Activated CD4-positive, alpha-beta T cell treated with anti-CD3 and anti-CD28 coated beads, Interleukin-2, amount 50 U/mL, for 24 hours (primary cell): ENCODE measurements at regions not wholly inside any gene's neighbourhood (a gene's known extent, or its start where the extent isn't known, plus 50 kb on each side); places are given as distances from the start of the nearest gene placed in this dataset.
"Not testable (repeated sequence)": the region's sequence is repeated elsewhere in the genome, so short reads cannot be mapped to it uniquely, and the experiment has no call there.

Experiments
- DNase-seq, 2 donors: peaks; one replicate each; pipeline ENCODE4 v3.0.0-alpha.2; 2020; ENCODE audit warnings: low read depth in 1 of 2, low spot score in 1 of 2

DNA sequence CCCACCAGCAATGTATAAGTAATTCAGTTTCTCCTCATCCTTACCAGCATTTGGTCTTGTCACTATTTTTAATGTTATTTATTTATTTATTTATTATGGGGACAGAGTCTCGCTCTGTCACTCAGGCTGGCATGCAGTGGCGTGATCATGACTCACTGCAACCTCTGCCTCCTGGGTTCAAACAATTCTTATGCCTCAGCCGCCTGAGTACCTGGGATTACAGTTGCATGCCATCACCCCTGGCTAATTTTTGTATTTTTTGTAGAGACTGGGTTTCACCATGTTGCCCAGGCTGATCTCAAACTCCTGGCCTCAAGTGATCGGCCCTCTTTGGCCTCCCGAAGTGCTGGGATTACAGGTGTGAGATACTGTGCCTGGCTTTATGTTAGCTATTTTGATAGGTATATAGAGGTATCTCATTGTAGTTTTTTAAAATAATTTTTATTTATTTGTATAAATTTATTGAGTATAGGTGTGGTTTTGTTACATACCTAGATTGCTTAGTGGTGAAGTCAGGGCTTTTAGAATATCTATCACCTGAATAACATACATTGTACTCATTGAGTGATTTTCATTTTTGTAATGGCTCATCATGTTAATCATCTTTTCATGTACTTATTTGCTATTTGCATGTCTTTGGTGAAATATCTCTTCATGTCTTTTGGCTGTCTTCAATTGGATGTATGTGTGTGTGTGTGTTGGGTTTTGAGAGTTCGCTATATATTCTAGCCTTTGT, 53.3 kb downstream of the TANC2 start:
- DNase-seq, result no peak

DNA sequence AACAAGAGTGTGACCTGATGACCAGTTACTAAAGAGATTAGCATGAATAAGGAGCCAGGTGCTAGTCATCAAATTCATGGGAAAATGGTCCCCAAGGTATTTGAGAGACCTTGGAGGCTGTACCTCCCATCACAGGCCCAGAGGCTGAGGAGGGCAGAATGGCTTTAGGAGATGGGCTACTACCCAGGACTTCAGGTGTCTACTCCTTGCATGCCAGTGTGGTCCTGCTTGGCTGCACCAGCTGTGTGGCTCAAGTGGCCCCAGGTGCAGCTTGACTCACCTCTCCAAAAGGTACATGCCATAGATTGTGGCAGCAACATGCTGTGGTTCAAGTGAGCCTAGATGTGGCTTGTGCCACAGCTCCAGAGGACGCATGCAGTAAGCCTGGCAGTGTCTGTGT, 56.5 kb downstream of the TANC2 start:
- no peak for DNase-seq

DNA sequence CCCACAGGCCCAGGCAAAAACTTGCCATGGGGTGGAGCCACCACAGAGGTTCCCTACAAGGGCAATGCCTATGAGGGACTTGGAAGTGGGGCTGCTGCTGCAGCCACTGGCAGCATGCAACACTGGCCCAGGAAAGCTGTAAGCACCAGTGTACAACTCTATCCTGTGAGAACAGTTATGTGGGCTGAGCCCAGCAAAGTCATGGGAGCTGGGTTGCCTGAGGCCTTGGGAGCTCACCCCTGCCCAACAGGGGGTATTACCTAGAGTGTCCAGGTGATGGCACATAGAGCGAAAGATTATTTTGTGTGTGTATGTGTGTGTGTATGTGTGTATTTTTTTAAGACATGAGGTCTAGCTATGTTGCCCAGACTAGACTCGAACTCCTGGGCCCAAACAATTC, 57.0 kb downstream of the TANC2 start:
- no peak for DNase-seq

DNA sequence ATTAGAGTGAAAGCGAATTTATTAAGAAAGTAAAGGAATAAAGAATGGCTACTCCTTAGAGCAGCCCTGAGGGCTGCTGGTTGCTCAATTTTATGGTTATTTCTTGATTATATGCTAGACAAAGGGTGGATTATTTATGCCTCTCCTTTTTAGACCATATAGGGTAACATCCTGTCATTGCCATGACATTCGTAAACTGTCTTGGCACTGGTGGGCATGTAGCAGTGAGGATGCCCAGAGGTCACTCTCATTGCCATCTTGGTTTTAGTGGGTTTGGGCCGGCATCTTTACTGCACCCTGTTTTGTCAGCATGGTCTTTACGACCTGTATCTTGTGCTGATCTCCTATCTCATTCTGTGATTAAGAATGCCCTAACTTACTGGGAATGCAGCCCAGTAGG, 58.2 kb downstream of the TANC2 start:
- no peak for DNase-seq

DNA sequence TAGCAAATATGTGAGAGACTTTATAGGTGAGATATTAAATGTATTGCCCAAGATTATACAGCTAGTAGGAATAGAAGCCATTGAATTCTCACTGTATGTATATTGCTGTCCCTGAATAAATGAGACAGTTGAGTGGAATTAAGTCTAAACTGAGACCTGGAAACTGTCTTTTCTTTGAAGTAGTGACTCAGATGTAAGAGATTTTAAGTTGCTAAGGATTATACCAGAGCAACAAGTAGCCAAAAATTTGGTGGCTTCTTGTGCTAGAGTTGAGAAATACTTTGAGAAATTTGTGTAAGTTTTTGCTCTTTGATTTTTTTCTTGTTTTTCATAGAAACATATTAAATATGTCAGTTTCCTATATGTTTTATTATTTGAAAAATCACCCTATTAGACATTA, 58.7 kb downstream of the TANC2 start:
- DNase-seq, result no peak

DNA sequence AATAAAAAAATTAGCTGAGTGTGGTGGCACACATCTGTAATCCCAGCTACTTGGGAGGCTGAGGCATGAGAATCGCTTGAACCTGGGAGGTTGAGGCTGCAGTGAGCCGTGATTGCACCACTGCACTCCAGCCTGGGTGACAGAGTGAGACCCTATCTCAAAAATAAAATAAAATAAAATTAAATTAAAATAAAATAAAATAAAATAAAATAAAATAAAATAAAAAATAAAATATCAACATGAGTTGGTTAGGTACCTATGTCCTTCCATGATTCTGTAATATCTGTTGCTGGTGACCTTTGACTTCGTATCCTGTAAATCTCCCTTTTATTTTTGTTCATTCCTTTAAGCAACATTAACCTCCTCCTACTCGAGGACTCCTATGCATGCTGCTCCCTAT, 59.6 kb downstream of the TANC2 start:
- not testable (repeated sequence) for DNase-seq

DNA sequence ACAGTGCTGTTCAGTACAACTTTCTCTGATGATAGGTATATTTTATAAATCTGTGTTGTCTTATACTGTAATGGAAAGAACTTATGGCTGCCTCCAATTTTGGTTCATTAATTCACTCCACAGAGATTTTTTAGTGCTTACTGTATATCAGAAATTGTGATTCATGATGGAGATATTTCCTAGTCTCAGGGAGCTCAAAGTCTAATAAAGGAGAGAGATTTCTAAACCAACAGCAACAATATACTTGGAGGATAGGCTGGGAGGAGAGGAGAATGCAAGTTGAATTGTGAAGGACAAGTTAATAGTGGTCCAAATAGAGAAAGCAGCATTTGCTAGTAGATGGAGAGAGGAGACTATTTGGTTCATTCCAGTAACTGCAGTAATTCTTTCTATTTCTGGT, 63.5 kb downstream of the TANC2 start:
- no peak for DNase-seq

DNA sequence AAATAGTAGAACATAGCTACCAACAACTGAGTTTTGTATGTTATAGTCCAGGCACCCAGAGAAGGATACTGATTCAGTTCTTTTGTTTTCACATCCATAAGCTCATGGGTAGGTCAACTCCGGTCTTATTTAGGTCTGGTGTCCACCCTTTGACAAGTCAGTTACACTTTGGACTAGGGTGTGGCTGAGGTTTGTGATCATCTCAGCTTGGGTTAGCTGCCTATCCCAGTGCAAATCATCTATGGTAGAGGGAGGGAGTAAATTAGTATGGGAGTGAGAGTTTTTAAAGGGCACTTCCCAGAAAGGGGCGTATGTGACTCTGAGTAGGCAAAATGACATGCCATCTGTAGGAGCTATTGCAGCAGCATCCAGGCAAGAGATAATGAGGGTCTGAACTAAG, 66.1 kb downstream of the TANC2 start:
- DNase-seq, result no peak

DNA sequence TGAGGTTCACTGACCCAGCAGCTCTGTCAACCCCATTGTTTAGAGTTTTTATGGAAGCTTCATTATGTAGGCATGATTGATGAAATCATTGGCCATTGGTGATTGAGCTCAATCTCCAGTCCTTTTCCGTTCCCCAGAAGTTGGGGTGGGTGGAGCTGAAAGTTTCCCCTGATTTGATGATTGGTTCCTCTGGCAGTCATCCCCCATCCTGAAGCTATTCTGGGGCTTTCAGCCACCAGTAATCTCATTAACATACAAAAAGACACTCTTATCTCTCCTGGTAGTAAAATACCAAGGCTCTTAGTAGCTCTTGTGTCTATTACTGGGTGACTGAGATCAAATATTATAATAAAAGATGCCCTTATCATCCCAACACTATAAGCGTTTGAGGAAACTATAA, 67.1 kb downstream of the TANC2 start:
- DNase-seq, result no peak

DNA sequence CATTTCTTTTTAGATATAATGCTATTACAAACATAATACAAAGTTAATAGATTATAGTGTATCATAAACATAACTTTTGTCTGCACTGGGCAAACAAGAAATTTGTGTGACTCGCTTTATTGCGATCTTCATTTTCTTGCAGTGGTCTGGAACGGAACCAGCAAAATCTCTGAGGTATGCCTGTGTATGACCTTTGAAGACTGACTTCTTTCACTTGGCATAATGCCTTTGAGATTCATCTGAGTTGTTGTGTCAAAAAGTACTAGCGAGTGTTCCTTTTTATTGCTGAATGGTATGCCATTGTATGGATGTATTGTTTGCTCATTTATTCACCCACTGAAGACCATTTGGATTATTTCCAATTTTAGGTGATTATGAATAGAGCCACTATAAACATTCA, 69.2 kb downstream of the TANC2 start:
- no peak for DNase-seq

DNA sequence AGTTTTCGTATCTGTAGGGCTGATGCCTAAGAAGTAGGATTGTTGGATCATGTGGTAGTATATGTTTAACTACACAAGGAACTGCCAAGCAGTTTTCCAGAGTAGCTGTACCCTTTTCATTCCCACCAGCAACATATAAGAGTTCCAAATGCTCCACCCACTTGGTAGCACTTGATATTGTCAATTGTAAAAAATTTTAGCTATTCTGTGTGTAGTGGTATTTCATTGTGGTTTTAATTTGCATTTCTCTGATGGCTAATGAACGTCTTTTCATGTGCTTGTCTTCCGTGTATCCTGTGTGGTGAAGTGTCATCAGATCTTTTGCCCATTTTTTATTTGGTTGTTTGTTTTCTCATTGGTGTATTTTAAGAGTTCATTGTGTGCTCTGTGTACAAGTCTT, 69.7 kb downstream of the TANC2 start:
- no peak for DNase-seq

DNA sequence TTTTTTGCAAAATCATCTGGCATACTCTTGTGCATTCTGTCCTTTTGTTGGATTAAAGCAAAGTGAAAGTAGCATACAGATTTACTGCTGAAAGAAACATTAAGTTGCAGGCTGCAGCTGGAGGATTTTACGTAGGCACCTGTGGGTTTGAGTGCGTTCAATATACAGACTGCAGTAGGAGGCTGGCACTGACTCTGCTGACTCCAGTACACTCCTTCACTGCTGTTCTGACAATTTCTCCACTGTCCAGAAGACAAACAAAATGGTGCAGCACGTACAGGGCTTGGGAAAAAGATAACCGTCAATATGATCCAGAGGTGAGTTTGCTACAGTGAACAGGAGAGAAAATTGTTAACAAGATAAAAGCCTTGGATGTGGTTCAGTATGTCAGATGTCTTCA, 73.3 kb downstream of the TANC2 start:
- DNase-seq, result no peak

DNA sequence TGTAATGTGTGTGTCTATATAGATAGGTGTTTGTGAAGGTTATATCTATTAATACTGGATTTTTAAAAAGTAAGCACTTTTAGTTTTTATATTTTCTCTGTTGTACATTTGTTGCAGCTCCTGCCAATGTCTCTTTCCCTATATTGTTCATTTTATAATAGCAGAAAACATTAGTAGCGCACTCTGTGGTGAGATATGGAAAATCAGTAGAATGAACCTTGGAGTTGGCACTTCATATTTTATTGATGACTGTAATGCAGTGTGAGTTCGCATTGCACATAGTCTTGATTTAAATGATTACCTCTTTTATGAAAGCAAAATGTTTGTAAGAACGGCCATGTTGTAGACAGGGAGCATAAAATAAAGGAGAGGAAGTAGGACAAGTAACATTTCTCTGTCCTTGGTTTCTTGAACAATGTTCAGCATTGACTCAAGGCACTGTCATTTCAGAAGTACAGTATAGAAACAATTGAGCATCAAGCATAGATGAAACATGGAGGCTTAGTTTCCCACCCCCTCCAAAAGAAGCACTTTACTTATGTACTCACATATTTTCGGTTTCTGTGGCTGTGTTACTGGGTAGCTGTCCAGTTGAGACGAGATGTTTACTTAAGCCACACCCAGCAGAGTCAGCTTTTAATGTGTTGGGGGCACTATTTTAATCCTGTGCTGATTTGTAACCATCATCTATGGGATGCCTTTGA, 74.0 kb downstream of the TANC2 start:
- no peak for DNase-seq

DNA sequence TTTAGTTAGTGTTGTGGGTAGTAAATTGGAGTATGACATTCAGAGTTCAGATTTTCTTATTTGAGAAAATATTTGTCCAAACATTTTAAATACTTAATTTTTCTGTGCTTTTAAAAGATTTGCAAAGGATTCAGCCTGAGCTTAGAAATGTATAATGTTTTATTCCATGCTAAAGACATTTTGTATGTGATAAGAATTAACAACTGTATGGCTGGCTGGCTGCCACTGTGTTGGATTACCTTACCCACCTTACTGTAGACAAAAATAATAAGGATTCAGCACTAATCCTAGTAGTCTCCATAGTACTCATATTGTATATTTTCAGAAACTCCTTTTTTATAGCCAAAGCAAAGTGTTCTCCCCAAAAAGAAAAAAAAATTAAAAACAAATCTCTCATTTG, 74.8 kb downstream of the TANC2 start:
- no peak for DNase-seq

DNA sequence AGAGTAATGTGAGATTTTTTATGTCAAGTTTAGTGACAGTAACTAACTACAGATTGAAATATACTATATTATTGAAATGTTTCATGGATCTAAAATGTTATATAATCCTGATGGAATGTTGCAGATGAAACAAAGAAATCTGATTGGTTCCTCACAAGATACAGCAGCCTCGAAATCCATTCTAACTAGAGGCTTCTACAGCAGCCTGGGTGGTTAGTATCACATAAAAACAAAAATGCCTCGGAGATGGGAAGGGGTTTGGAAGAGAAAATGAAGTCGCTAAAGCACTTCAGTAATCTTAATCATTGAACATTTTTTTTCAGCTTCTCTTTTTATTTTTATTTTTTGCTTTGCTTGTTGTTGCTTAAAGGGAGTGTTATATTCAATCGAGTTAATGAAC, 75.2 kb downstream of the TANC2 start:
- DNase-seq, result no peak

DNA sequence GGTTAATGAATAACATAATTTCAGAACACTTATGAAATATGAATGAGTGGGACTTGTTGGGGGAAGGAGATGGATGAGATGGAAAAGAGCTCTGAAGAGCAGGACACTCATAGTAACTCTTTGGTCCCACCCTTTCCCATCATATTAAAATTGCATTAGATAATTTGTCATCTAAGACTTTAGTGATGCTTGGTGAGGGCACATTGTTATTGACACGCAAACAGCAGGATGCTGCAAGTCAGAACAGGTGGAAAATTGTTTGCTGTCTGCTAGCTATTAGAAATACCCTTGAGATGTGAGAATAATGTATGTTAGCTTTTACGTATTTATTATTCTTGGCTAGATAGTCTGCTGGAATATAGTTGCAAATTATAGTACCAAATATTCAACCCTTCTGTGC, 75.7 kb downstream of the TANC2 start:
- no peak for DNase-seq

DNA sequence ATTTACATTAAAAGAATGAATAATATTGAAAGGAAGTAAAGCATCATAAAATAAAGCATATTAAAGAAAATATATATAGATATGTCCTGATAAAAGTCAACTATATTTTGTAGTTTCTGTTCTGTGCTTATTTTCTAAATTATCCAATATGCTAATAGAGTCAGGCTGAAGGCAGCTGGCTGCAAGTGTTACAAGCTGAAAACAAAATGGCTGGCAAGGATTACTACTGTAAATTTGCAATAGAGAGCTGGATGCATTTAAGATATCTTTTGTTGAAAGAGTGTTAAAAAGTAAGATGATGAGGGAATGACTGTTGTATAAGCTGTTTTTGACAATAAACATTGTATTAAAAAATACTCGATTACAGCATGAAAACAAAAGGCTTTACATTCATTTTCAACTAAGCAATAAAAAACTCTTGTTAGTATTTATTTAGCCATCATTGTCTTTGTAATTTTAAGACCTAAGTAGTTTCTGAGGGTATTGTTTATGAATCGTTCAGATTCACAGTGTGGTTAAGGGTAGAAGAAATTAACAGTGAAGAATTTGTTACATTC, 76.3 kb downstream of the TANC2 start:
- no peak for DNase-seq

DNA sequence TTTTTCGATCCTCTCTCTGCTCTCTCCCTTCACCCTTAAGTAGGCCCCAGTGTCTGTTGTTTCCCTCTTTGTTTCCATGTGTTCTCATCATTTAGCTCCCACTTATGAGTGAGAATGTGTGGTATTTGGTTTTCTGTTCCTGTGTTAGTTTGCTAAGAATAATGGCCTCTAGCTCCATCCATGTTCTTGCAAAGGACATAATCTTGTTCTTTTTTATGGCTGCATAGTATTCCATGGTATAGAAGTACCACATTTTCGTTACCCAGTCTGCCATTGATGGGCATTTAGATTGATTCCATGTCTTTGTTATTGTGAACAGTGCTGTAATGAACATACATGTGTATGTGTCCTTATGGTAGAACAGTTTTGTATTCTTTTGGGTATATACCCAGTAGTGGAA, 91.5 kb downstream of the TANC2 start:
- DNase-seq, result not testable (repeated sequence)

DNA sequence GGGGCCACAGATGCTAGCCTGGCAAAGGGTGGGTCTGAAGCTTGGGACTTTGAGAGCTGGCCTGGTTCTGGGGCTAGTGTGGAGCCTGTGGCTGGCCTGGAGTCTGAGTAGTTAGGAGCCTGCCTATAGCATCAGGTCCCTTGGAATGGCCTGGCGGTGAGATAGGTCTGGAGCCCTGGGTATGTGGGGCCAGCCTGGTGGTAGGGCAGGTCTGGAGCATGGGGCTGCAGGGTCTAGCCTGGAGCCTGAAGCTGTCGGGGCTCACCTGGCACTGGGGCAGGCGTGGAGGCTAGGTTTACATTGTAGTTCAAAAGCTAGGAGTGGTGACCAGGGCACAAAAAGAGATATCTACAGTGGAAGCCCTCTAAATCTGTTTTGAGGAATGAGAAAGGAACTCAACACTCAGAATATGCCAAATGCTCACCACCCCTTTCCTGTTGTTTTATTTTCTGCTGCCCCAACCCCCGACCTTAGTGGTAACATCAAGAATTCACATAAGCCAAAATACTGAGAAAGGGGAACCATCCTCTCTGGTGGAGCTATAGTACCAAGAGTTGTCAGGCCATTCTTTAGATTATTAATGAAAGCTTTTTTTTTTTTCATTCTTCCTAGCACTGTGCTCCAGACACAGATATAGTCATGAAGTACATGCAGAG, 100.3 kb downstream of the TANC2 start:
- no peak for DNase-seq

DNA sequence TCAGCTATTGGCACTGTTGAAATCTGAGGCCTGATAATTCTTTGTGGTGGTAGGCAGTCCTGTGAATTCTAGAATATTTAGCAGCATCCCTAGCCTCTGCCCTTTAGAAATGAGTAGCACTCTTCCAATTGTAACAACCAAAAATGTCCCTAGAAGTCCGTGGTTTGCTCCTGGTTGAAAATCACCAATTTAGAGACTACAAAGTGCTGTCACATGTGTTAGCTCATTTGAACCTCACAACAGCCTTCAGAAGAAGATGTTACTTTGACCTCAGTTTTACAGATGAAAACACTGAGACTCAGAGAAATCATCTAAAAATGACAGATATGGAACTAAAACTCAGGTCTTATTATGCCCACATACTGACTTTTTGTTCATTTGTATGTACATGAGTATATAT, 103.2 kb downstream of the TANC2 start:
- no peak for DNase-seq

DNA sequence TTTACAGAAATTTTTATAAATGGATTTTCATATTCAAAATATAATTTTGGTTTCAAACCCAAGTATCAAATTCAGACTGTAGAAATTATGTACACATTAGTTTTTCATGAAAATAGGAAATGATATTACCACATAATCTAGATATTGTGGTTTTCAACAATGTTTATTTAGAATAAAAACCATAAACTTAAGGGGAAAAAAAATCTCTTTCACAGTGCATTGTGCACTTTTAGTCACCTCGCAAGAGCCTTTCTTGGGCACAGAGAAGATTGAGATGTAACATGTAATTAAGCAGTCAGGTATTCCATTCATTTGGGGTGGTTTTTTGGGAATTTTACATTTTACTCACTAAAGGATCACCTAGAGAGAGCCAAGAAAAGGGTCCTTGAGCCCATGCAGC, 104.0 kb downstream of the TANC2 start:
- DNase-seq, result no peak

DNA sequence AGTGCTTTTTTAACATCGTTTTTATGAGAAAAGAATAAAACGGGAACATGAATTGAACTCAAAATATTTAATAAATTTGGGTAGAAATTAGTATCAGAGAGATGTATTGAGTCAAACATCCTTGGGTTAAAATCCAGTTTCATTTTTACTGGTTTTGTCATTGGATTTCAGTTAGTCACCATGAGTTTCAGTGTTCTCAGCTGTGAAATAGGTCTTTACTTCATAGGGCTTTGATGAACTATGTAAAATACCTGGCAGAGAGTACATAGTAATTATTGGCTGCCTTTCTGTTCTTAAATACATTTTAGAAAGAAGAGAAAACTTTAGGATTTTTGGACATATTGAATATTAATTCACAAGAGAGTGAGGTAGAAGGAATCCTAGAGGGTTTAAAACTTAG, 105.8 kb downstream of the TANC2 start:
- no peak for DNase-seq
